ENCODE measurements at regions not wholly inside any gene's neighbourhood (a gene's known extent, or its start where the extent isn't known, plus 50 kb on each side); places are given as distances from the start of the nearest gene placed in this dataset.

GRCh38 chr15:96223939-96224338 lies 106.6 kb upstream of the NR2F2 start:
- no peak for DNase-seq
- H3K4me2 ChIP-seq (ENCODE audit: unreplicated experiment) = no peak overlapping the region
- H3F3A ChIP-seq (ENCODE audit: insufficient read depth) = no peaks in the 10 kb centered on the region
- no peak overlapping the region for H3K4me3 ChIP-seq
- H3K27ac ChIP-seq = no peak overlapping the region
- H3K9ac ChIP-seq = no peak overlapping the region
- no peak overlapping the region for H2AFZ ChIP-seq
- no peaks in the 10 kb centered on the region for H3K9me2 ChIP-seq (ENCODE audit: insufficient read depth)
- no peaks in the 10 kb centered on the region for H3K4me1 ChIP-seq (ENCODE audit: insufficient read depth)
- H3K36me3 ChIP-seq (ENCODE audit: low read depth) = no peaks in the 10 kb centered on the region
- H4K20me1 ChIP-seq (ENCODE audit: insufficient read depth) = no peaks in the 10 kb centered on the region
- WGBS, 2 experiments (ENCODE audit: low coverage in 1 of 2, low lambda C conversion rate in 2 of 2, missing lambda C conversion rate in 2 of 2) = 96 to 98% methylated on average over 2 of the region's 2 CpGs
- no peaks in the 10 kb centered on the region; the same call in 1 of the 2 replicates for H3K27me3 ChIP-seq (replicated peaks; ENCODE audit: insufficient read depth)
- no peaks in the 10 kb centered on the region for H3K79me2 ChIP-seq (ENCODE audit: insufficient read depth)
- H3K9me3 ChIP-seq (ENCODE audit: low read depth) = no peaks in the 10 kb centered on the region
- in situ Hi-C loops (cut with MboI) = no loop called here
- no peak for TF ChIP-seq EZH2 (IDR thresholded peaks at IDR 0.05; ENCODE audit: insufficient read depth, poor library complexity, severe bottlenecking)
- no peak for TF ChIP-seq EZH2phosphoT487 (IDR thresholded peaks at IDR 0.05; ENCODE audit: insufficient read depth, low read depth)

GRCh38 chr15:96225642-96226259 lies 104.7 kb upstream of the NR2F2 start:
- H2AFZ ChIP-seq = no peak overlapping the region
- no peak overlapping the region for H3K27ac ChIP-seq
- no peaks in the 10 kb centered on the region for H3K79me2 ChIP-seq (ENCODE audit: insufficient read depth)
- no peak overlapping the region for H3K4me2 ChIP-seq (ENCODE audit: unreplicated experiment)
- TF ChIP-seq EZH2 (IDR thresholded peaks at IDR 0.05; ENCODE audit: insufficient read depth, poor library complexity, severe bottlenecking) (no peak), EZH2phosphoT487 (IDR thresholded peaks at IDR 0.05; ENCODE audit: insufficient read depth, low read depth) (no peak)
- no peak for DNase-seq
- H3K4me3 ChIP-seq = no peak overlapping the region
- H4K20me1 ChIP-seq (ENCODE audit: insufficient read depth) = no peaks in the 10 kb centered on the region
- H3K27me3 ChIP-seq (replicated peaks; ENCODE audit: insufficient read depth) = no peaks in the 10 kb centered on the region; the same call in 1 of the 2 replicates
- no peak overlapping the region for H3K9ac ChIP-seq
- 49% methylated on average over 5 of the region's 5 CpGs for WGBS, 2 experiments (ENCODE audit: low coverage in 1 of 2, low lambda C conversion rate in 2 of 2, missing lambda C conversion rate in 2 of 2)
- peaks cover 2% of the 10 kb centered on the region; the same call in 1 of the 2 replicates for H3K4me1 ChIP-seq (ENCODE audit: insufficient read depth)
- in situ Hi-C loops (cut with MboI) = no loop called here
- no peaks in the 10 kb centered on the region for H3K9me2 ChIP-seq (ENCODE audit: insufficient read depth)
- H3F3A ChIP-seq (ENCODE audit: insufficient read depth) = 0 out of 2 replicates have a peak, but pooled peaks cover 7% of the 10 kb centered on the region
- H3K36me3 ChIP-seq (ENCODE audit: low read depth) = no peaks in the 10 kb centered on the region
- H3K9me3 ChIP-seq (ENCODE audit: low read depth) = no peaks in the 10 kb centered on the region

- H3F3A ChIP-seq (ENCODE audit: insufficient read depth) = peaks cover 25% of the 10 kb centered on the region
- H3K4me3 ChIP-seq = no peak overlapping the region
- H2AFZ ChIP-seq = no peak overlapping the region
- H3K9ac ChIP-seq = no peak overlapping the region
- H3K4me1 ChIP-seq (ENCODE audit: insufficient read depth) = peaks cover 22% of the 10 kb centered on the region
- no peak overlapping the region for H3K27ac ChIP-seq
- no peaks in the 10 kb centered on the region for H3K27me3 ChIP-seq (replicated peaks; ENCODE audit: insufficient read depth)
- H3K79me2 ChIP-seq (ENCODE audit: insufficient read depth) = no peaks in the 10 kb centered on the region
- H3K4me2 ChIP-seq (ENCODE audit: unreplicated experiment) = no peak overlapping the region
- H3K9me2 ChIP-seq (ENCODE audit: insufficient read depth) = no peaks in the 10 kb centered on the region
- DNase-seq = peak; percentile 46
- 67 to 69% methylated on average over 3 of the region's 3 CpGs for WGBS, 2 experiments (ENCODE audit: low coverage in 1 of 2, low lambda C conversion rate in 2 of 2, missing lambda C conversion rate in 2 of 2)
- H4K20me1 ChIP-seq (ENCODE audit: insufficient read depth) = no peaks in the 10 kb centered on the region
- no peaks in the 10 kb centered on the region for H3K9me3 ChIP-seq (ENCODE audit: low read depth)
- in situ Hi-C loops (cut with MboI) = no loop called here
- no peaks in the 10 kb centered on the region for H3K36me3 ChIP-seq (ENCODE audit: low read depth)
- no peak for TF ChIP-seq EZH2 (IDR thresholded peaks at IDR 0.05; ENCODE audit: insufficient read depth, poor library complexity, severe bottlenecking)
- TF ChIP-seq EZH2phosphoT487 (IDR thresholded peaks at IDR 0.05; ENCODE audit: insufficient read depth, low read depth) = no peak
Observed at GRCh38 chr15:96230526-96231181, 99.8 kb upstream of the NR2F2 start.

DNA sequence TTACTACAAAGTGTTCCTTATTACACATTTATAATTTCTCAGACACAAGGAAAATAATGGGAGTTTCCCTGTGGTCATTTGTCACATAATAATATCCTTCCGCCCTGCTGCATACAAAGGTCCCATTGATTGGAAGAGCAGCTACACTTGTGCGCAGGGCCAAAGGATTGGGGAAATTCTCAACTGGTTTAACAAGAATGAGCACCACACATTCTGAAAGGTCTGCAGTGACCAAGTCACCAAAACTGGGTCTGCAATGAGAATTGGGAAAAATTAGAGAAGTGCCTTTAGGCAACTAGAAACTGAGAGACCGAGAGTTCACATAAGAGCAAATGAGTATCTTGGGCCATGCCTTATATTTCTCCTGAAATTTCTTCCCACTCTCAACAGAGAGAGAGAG lies 98.2 kb upstream of the NR2F2 start:
- Histone ChIP-seq H3K27ac (no peak overlapping the region), H3F3A (ENCODE audit: insufficient read depth) (peaks cover 25% of the 10 kb centered on the region), H3K4me2 (ENCODE audit: unreplicated experiment) (no peak overlapping the region), H3K27me3 (replicated peaks; ENCODE audit: insufficient read depth) (no peaks in the 10 kb centered on the region), H3K36me3 (ENCODE audit: low read depth) (no peaks in the 10 kb centered on the region), H4K20me1 (ENCODE audit: insufficient read depth) (no peaks in the 10 kb centered on the region), H3K9ac (no peak overlapping the region), H3K9me3 (ENCODE audit: low read depth) (no peaks in the 10 kb centered on the region), H3K4me1 (ENCODE audit: insufficient read depth) (peaks cover 22% of the 10 kb centered on the region), H3K4me3 (no peak overlapping the region), H3K9me2 (ENCODE audit: insufficient read depth) (no peaks in the 10 kb centered on the region), H3K79me2 (ENCODE audit: insufficient read depth) (no peaks in the 10 kb centered on the region), H2AFZ (no peak overlapping the region)
- DNase-seq = no peak
- TF ChIP-seq EZH2phosphoT487 (IDR thresholded peaks at IDR 0.05; ENCODE audit: insufficient read depth, low read depth) (no peak), EZH2 (IDR thresholded peaks at IDR 0.05; ENCODE audit: insufficient read depth, poor library complexity, severe bottlenecking) (no peak)
- 98 to 100% methylated on average over 3 of the region's 3 CpGs for WGBS, 2 experiments (ENCODE audit: low coverage in 1 of 2, low lambda C conversion rate in 2 of 2, missing lambda C conversion rate in 2 of 2)
- in situ Hi-C loops (cut with MboI) = no loop called here

Measured in GM23248 (cell line).